ENCODE measurements at regions not wholly inside any gene's neighbourhood (a gene's known extent, or its start where the extent isn't known, plus 50 kb on each side); places are given as distances from the start of the nearest gene placed in this dataset.

DNA sequence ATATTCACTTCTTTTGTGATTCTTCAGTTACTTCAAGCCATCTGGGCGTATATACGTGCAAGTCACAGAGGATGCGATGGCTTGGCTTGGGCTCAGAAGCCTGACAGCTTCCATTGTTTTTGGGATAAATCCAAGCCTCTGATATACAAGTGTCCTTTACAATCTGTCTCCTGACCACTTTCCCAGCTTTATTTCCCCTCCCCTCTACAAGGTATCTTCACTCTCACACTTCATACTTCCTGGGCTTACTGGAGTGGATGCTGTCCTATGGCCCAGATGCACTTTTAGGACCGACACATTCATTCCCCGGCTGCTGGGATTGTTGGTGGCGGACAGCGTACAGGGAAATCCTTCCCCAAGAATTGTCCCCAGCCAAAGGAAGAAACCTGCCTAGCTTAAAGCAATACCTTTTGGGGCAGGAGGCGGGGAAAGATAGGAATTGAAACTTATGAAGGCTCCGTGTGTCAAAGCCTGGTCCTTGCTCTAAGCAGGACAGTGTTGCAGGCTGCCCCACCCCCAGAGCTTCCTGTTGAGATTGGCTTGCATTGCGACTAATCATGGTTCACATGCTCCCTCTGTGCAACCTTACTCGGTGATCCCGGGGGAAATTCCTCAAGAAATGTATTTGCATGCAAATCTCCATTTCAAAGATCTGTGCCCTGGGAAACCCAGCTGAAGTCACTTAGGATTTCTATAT, 802.9 kb upstream of the ID2 start:
- TF ChIP-seq, protein P1, sequence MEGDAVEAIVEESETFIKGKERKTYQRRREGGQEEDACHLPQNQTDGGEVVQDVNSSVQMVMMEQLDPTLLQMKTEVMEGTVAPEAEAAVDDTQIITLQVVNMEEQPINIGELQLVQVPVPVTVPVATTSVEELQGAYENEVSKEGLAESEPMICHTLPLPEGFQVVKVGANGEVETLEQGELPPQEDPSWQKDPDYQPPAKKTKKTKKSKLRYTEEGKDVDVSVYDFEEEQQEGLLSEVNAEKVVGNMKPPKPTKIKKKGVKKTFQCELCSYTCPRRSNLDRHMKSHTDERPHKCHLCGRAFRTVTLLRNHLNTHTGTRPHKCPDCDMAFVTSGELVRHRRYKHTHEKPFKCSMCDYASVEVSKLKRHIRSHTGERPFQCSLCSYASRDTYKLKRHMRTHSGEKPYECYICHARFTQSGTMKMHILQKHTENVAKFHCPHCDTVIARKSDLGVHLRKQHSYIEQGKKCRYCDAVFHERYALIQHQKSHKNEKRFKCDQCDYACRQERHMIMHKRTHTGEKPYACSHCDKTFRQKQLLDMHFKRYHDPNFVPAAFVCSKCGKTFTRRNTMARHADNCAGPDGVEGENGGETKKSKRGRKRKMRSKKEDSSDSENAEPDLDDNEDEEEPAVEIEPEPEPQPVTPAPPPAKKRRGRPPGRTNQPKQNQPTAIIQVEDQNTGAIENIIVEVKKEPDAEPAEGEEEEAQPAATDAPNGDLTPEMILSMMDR (IDR thresholded peaks at IDR 0.05), result no peak
- no peak for TF ChIP-seq POLR2A (IDR thresholded peaks at IDR 0.05)
